ENCODE measurements at regions not wholly inside any gene's neighbourhood (a gene's known extent, or its start where the extent isn't known, plus 50 kb on each side); places are given as distances from the start of the nearest gene placed in this dataset.

- no peaks in the 10 kb centered on the region for H3K4me1 ChIP-seq
- no peak overlapping the region for H3K27ac ChIP-seq
- 84 to 99% (median 93%) methylated on average over 3 to 4 of the region's 4 CpGs for WGBS, 5 donors
- H3K27me3 ChIP-seq (replicated peaks in 1 of 7), result peaks cover 0 to 4% (median 0%) of the 10 kb centered on the region in 7 donors
- intact Hi-C loops (cut with DNase I; ENCODE audit: low total_unique reads), result no loop called here
- H3K36me3 ChIP-seq, result no peaks in the 10 kb centered on the region
- DNase-seq, result no peak
- no peak overlapping the region for H3K4me3 ChIP-seq
- TF ChIP-seq, protein P1, sequence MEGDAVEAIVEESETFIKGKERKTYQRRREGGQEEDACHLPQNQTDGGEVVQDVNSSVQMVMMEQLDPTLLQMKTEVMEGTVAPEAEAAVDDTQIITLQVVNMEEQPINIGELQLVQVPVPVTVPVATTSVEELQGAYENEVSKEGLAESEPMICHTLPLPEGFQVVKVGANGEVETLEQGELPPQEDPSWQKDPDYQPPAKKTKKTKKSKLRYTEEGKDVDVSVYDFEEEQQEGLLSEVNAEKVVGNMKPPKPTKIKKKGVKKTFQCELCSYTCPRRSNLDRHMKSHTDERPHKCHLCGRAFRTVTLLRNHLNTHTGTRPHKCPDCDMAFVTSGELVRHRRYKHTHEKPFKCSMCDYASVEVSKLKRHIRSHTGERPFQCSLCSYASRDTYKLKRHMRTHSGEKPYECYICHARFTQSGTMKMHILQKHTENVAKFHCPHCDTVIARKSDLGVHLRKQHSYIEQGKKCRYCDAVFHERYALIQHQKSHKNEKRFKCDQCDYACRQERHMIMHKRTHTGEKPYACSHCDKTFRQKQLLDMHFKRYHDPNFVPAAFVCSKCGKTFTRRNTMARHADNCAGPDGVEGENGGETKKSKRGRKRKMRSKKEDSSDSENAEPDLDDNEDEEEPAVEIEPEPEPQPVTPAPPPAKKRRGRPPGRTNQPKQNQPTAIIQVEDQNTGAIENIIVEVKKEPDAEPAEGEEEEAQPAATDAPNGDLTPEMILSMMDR (IDR thresholded peaks at IDR 0.05 in 8 of 11, conservative IDR thresholded peaks at IDR 0.05 in 3 of 11), result no peak
- TF ChIP-seq POLR2AphosphoS5 (IDR thresholded peaks at IDR 0.05) (no peak), POLR2A (IDR thresholded peaks at IDR 0.05) (no peak)
- peaks cover 0 to 43% (median 24%) of the 10 kb centered on the region in 8 donors for H3K9me3 ChIP-seq
Measured at GRCh38 chr10:130913844-130914243, 397.7 kb downstream of the TCERG1L start.

GRCh38 chr10:130914367-130914766, 397.2 kb downstream of the TCERG1L start:
- 80 to 85% (median 82%) methylated on average over 4 of the region's 4 CpGs for WGBS, 5 donors
- Histone ChIP-seq H3K27ac (no peak overlapping the region), H3K27me3 (replicated peaks in 1 of 7) (peaks cover 0 to 4% (median 0%) of the 10 kb centered on the region in 7 donors), H3K4me1 (no peaks in the 10 kb centered on the region), H3K4me3 (no peak overlapping the region), H3K36me3 (no peaks in the 10 kb centered on the region), H3K9me3 (peaks cover 0 to 43% (median 24%) of the 10 kb centered on the region in 8 donors)
- no peak for DNase-seq
- intact Hi-C loops (cut with DNase I; ENCODE audit: low total_unique reads), result no loop called here
- TF ChIP-seq POLR2AphosphoS5 (IDR thresholded peaks at IDR 0.05) (no peak), POLR2A (IDR thresholded peaks at IDR 0.05) (no peak)
- TF ChIP-seq, protein P1 (IDR thresholded peaks at IDR 0.05 in 8 of 11, conservative IDR thresholded peaks at IDR 0.05 in 3 of 11), result no peak

- no peak overlapping the region for H3K4me3 ChIP-seq
- H3K27me3 ChIP-seq (replicated peaks in 1 of 7), result peaks cover 0 to 4% (median 0%) of the 10 kb centered on the region in 7 donors
- H3K4me1 ChIP-seq, result no peaks in the 10 kb centered on the region
- TF ChIP-seq, protein P1 (IDR thresholded peaks at IDR 0.05 in 8 of 11, conservative IDR thresholded peaks at IDR 0.05 in 3 of 11), result no peak
- no peak for TF ChIP-seq POLR2A (IDR thresholded peaks at IDR 0.05)
- no peak for TF ChIP-seq POLR2AphosphoS5 (IDR thresholded peaks at IDR 0.05)
- intact Hi-C loops (cut with DNase I; ENCODE audit: low total_unique reads), result no loop called here
- no peak overlapping the region for H3K27ac ChIP-seq
- no peak for DNase-seq
- H3K9me3 ChIP-seq, result peaks cover 0 to 43% (median 24%) of the 10 kb centered on the region in 8 donors
- H3K36me3 ChIP-seq, result no peaks in the 10 kb centered on the region
- WGBS, 5 donors, result 68 to 82% (median 74%) methylated on average over 6 of the region's 6 CpGs
Measured at GRCh38 chr10:130915065-130915464, 396.5 kb downstream of the TCERG1L start.

GRCh38 chr10:130921461-130921860, 390.1 kb downstream of the TCERG1L start:
- DNase-seq, result no peak
- H3K4me1 ChIP-seq, result no peaks in the 10 kb centered on the region
- TF ChIP-seq, protein P1 (IDR thresholded peaks at IDR 0.05 in 8 of 11, conservative IDR thresholded peaks at IDR 0.05 in 3 of 11), result no peak
- TF ChIP-seq POLR2A (IDR thresholded peaks at IDR 0.05) (no peak), POLR2AphosphoS5 (IDR thresholded peaks at IDR 0.05) (no peak)
- H3K9me3 ChIP-seq, result peaks cover 0 to 10% (median 3%) of the 10 kb centered on the region in 8 donors
- intact Hi-C loops (cut with DNase I; ENCODE audit: low total_unique reads), result no loop called here
- H3K27ac ChIP-seq, result no peak overlapping the region
- 61 to 87% (median 74%) methylated on average over 4 of the region's 4 CpGs for WGBS, 5 donors
- H3K36me3 ChIP-seq, result no peaks in the 10 kb centered on the region
- peaks cover 0 to 17% (median 0%) of the 10 kb centered on the region in 7 donors for H3K27me3 ChIP-seq (replicated peaks in 1 of 7)
- H3K4me3 ChIP-seq, result no peak overlapping the region
